GM10248 (cell line): ENCODE measurements at regions not wholly inside any gene's neighbourhood (a gene's known extent, or its start where the extent isn't known, plus 50 kb on each side); places are given as distances from the start of the nearest gene placed in this dataset.

Source experiments
- CTCF ChIA-PET: fragments of 300-600 bp; sonication (Branson Sonifier 250); formaldehyde crosslinking; extraction: SDS; loops from one replicate; lab custom pipeline; 2021; ENCODE audit warnings: antibody characterized with exemption; lab: Yijun Ruan, JAX
- POLR2A ChIA-PET: fragments of 350-650 bp; sonication (Branson Sonifier 250); formaldehyde crosslinking; extraction: SDS; loops from one replicate; lab custom pipeline; 2020; ENCODE audit warnings: antibody characterized with exemption; lab: Yijun Ruan, JAX
- DNase-seq: peaks from one replicate; pipeline ENCODE4 v3.0.0; 2012; ENCODE audit errors: extremely low spot score
- TF ChIP-seq, protein P1 (sequence below): IDR thresholded peaks from 2 replicates; pipeline ENCODE4 v1.5.1; 2012; ENCODE audit warnings: mild to moderate bottlenecking, low read depth; ENCODE audit errors: extremely low read depth, missing control alignments, control extremely low read depth

DNA sequence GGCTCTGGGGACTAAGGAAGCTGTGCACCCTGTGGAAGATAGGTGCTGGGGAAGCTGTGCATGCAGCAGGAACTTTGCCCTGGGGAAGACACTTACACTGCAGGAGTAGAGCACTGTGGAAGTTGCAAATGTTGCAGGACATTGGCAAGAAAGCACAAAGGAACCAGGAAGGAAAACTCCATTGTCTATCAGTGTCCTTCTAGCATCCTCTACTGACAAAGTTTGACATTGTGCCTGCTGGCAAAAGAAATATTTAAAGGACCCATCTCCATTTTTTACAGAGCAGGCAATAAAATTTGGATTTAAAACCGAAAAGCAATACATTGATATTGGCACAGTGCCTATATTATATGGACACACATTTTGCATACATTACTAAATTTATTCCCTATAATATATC, 394.1 kb downstream of the PBX1 start:
- no peak for DNase-seq
- POLR2A ChIA-PET, result no interaction called here
- TF ChIP-seq, protein P1, sequence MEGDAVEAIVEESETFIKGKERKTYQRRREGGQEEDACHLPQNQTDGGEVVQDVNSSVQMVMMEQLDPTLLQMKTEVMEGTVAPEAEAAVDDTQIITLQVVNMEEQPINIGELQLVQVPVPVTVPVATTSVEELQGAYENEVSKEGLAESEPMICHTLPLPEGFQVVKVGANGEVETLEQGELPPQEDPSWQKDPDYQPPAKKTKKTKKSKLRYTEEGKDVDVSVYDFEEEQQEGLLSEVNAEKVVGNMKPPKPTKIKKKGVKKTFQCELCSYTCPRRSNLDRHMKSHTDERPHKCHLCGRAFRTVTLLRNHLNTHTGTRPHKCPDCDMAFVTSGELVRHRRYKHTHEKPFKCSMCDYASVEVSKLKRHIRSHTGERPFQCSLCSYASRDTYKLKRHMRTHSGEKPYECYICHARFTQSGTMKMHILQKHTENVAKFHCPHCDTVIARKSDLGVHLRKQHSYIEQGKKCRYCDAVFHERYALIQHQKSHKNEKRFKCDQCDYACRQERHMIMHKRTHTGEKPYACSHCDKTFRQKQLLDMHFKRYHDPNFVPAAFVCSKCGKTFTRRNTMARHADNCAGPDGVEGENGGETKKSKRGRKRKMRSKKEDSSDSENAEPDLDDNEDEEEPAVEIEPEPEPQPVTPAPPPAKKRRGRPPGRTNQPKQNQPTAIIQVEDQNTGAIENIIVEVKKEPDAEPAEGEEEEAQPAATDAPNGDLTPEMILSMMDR, result no peak
- CTCF ChIA-PET, result no interaction called here

DNA sequence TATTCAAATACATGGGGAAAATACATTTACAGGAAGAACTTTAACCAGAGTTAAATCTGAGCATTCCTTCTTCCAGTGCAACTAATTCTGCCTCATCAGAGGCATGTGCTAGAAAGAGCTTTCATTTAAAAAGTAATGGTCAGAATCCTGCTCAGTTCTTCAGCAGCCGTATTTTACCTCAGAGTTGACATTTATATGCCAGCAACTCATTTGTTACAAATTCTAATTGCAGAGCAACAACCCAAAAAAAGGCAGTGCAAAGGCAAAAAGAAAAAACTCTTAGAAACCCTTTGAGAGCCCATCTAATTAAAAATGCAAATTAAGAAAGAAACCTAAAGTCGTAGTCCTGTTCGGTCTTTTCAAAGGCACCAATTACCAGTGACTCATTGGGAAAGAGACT, 392.5 kb downstream of the PBX1 start:
- DNase-seq, result no peak
- POLR2A ChIA-PET, result no interaction called here
- CTCF ChIA-PET, result interaction anchor here (1.0 kb wide), 1 partner anchor 10 kb away, joined by 3 read pairs; no protein-coding TSS in a partner anchor
- TF ChIP-seq, protein P1, result no peak

DNA sequence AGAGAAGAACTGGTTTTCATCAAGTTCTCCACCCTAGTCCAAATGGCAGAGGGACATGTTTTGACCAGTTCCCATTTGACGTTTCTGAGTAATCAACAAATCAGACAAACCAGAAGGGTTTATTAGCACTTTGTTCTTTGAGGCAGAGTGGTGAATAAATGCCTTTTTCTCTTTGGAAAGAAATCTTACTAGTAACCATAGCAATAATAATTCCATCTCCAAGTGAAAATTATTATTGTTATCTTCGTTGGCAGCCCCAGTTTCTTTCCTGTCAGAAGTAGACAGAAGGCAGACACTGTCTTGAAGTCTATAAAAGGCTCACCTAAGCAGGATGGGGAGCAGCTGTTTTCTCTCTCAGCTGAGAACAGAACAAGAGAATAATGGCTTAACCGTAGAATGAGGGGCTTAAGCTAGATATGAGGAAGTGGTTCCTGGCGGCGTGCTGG, 391.6 kb downstream of the PBX1 start:
- CTCF ChIA-PET, result interaction anchor here (1.0 kb wide), 1 partner anchor 11 kb away, joined by 3 read pairs; no protein-coding TSS in a partner anchor
- POLR2A ChIA-PET, result no interaction called here
- DNase-seq, result no peak
- TF ChIP-seq, protein P1, result no peak

DNA sequence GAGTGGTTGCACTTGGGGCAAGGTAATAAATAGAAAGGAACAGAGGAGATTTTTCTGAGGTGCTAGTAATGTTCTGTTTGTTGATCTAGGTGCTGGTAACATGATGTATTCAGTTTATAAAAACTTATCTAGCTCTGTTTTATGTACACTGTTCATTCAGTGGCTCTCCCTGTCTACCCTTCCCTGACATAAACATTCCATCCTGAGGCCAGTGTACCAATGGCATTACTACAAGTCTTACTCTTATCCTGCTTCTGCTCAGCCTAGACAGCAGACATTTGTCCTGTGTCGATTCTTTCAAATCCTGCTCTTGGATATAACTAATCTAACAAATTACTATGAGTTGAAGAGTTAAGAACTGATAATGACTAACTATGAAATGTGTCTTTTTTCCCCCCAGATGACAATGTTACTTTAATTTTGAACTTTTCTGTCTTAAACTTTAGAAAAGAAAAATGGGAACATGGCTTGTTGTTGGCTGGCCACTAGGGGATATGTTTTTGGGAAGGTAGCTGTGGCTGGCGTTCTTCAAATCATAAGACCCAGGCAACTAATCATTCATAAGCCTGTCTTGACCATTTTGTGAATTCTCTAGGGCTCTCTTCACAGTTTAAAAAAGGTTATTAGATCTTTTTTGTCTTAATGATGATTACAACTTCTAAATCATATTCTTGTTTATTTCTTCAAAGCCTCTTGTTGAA, 390.9 kb downstream of the PBX1 start:
- POLR2A ChIA-PET, result no interaction called here
- no peak for DNase-seq
- CTCF ChIA-PET, result no interaction called here
- TF ChIP-seq, protein P1, result no peak

DNA sequence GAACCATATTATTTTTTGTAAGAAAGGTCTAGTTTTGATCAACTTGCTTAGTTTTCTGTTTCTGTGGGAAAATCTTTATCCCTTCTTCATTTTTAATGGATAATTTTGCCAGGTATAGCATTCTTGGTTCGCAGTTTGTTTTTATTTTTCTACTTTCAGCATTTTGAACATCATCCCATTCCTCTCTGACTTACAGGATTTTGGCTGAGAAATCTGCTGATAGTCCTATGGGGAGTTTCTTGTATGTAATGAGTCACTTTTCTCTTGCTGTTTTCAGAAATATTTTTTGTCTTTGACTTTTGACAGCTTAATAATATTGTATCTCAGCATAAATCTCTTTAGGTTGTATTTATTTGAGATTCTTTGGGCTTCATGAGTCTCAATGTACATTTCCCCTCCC, 389.1 kb downstream of the PBX1 start:
- CTCF ChIA-PET, result no interaction called here
- POLR2A ChIA-PET, result no interaction called here
- no peak for DNase-seq
- TF ChIP-seq, protein P1, result no peak

DNA sequence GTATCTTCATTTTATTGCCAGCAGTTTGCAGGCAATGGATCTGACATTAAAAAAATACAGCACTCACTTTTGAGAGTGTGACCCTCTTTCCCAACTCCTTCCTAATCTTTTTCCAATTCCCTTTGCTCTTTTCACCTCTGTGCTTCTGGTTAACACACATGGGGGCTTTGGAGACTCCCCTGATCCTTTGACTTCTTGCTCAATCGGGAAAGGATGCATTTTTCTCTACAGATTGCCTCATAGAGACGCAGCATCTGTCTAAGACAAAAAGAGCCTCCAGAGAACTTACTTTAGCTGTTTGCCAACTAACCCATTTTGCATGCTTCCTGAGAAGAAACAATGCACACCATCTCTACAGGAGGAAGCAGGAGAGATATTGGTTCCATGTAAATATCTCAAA, 378.3 kb downstream of the PBX1 start:
- CTCF ChIA-PET, result no interaction called here
- POLR2A ChIA-PET, result no interaction called here
- TF ChIP-seq, protein P1, result no peak
- no peak for DNase-seq
